ENCODE measurements at regions not wholly inside any gene's neighbourhood (a gene's known extent, or its start where the extent isn't known, plus 50 kb on each side); places are given as distances from the start of the nearest gene placed in this dataset.

DNA sequence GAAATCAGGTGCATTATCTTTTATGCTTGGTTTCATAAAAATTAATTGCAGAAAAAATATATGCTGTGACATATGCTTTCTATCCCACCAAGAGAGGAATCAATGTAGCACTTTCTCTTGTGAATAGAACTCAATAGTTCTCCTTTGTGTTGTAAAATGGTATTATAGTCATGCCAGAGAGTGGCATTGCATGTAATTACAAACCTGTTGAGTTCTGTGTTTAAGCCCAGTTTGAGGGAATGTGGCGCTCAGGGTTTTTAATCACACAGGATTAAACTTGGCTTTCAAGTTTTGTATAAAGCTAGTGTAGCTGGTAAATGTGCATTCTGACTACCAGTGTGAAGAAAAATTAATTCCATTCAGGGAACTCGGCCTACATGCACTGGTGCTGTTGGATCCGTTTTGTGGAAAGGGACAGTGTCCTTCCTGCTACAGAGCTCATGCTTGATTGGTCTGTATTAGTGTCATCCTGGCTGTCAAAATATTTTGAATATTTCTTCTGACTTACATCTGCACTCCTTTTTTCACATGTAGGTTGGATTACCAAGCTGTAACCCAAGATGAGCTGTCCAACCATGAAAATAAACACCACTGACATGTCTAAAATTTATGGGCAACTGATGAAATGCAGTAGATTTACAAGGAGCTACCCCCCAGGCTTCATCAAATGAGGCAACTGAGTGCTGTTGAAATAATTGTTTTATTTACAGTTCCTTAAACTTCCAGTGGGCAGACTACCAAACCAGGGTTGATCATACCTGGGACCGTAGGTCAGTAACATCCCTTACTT lies 80.3 kb downstream of the SLC4A3 start:
- TF ChIP-seq POLR2A (IDR thresholded peaks at IDR 0.05) = no peak
- TF ChIP-seq, protein P1, sequence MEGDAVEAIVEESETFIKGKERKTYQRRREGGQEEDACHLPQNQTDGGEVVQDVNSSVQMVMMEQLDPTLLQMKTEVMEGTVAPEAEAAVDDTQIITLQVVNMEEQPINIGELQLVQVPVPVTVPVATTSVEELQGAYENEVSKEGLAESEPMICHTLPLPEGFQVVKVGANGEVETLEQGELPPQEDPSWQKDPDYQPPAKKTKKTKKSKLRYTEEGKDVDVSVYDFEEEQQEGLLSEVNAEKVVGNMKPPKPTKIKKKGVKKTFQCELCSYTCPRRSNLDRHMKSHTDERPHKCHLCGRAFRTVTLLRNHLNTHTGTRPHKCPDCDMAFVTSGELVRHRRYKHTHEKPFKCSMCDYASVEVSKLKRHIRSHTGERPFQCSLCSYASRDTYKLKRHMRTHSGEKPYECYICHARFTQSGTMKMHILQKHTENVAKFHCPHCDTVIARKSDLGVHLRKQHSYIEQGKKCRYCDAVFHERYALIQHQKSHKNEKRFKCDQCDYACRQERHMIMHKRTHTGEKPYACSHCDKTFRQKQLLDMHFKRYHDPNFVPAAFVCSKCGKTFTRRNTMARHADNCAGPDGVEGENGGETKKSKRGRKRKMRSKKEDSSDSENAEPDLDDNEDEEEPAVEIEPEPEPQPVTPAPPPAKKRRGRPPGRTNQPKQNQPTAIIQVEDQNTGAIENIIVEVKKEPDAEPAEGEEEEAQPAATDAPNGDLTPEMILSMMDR (IDR thresholded peaks at IDR 0.05) = no peak
- Histone ChIP-seq H3K36me3 (no peaks in the 10 kb centered on the region), H3K4me3 (no peak overlapping the region), H3K9me3 (no peaks in the 10 kb centered on the region), H3K4me1 (peaks cover 7 to 29% (median 10%) of the 10 kb centered on the region in 3 donors), H3K27me3 (no peaks in the 10 kb centered on the region), H3K27ac (no peak overlapping the region)
- WGBS, 2 donors = 55 to 56% methylated on average over 4 of the region's 4 CpGs
- intact Hi-C loops (cut with DNase I) = no loop called here
- DNase-seq = no peak

GRCh38 chr2:219709331-219709761 lies 81.9 kb downstream of the SLC4A3 start:
- H3K4me3 ChIP-seq = no peak overlapping the region
- peaks cover 0 to 14% (median 0%) of the 10 kb centered on the region in 3 donors for H3K4me1 ChIP-seq
- no peaks in the 10 kb centered on the region for H3K9me3 ChIP-seq
- TF ChIP-seq, protein P1 (IDR thresholded peaks at IDR 0.05) = no peak
- TF ChIP-seq POLR2A (IDR thresholded peaks at IDR 0.05) = no peak
- no peaks in the 10 kb centered on the region for H3K36me3 ChIP-seq
- intact Hi-C loops (cut with DNase I) = no loop called here
- no peaks in the 10 kb centered on the region for H3K27me3 ChIP-seq
- WGBS, 2 donors = 49 to 62% methylated on average over 2 of the region's 2 CpGs
- no peak for DNase-seq
- no peak overlapping the region for H3K27ac ChIP-seq

DNA sequence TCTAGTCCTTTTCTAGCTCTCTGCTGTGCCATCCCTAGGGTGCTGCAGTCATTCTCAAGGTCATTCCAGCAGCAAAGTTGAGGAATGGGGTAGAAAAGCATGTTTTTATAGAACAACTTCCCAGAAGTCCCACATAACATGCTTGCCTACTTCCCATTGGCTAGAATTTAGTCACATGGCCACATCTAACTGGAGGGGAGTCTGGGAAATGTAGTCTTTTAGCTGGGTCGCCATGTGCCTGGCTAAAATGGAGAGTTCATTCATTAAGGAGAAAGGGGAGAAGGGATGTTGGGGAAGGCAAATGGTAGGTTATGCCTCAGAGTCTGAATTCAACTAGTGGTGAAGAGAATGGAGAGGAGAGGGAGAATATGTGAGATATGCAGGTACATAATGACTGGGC lies 85.7 kb downstream of the SLC4A3 start:
- TF ChIP-seq, protein P1 (IDR thresholded peaks at IDR 0.05) = no peak
- TF ChIP-seq POLR2A (IDR thresholded peaks at IDR 0.05) = no peak
- H3K4me1 ChIP-seq = no peaks in the 10 kb centered on the region
- H3K9me3 ChIP-seq = no peaks in the 10 kb centered on the region
- DNase-seq = no peak
- 57 to 81% methylated on average over 1 of the region's 1 CpG for WGBS, 2 donors
- H3K27ac ChIP-seq = no peak overlapping the region
- H3K36me3 ChIP-seq = no peaks in the 10 kb centered on the region
- H3K4me3 ChIP-seq = no peak overlapping the region
- intact Hi-C loops (cut with DNase I) = no loop called here
- no peaks in the 10 kb centered on the region for H3K27me3 ChIP-seq

DNA sequence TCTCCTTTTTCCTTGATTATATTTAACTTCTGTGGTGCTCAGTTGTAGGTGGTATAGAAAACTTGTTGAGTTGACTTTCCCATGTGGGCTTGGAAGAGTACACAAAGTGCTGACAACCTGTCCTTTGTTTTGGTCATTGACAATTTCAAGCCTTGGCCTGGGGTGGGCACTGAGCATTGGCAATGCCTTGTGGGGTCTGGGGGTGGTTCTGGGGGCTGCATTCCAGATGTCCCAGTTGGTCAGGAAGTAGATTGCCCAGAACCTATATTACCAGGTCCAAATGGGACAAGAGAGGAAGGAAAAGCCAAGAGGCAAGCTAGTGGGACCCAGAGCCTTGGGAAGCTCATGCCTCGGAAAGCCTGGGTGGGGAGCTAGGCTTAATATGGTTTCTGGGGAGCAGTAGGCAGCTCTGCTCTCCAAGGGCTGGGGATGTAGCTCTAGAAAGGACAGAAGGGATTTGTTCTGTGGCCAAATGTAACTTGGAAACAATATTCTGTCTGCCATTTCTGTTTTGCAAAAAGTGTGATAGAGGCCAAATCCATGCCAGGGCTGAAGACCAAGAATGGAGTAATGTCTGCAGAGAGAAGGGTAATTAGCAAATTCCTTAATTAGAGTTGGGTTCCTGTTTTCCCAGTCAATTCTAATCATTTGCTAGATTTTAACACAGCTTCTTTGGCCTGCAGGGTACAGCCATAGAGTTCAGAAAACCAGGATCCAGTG lies 87.4 kb downstream of the SLC4A3 start:
- no peak overlapping the region for H3K4me3 ChIP-seq
- no peaks in the 10 kb centered on the region for H3K9me3 ChIP-seq
- intact Hi-C loops (cut with DNase I) = no loop called here
- DNase-seq = no peak
- H3K27ac ChIP-seq = no peak overlapping the region
- H3K27me3 ChIP-seq = no peaks in the 10 kb centered on the region
- TF ChIP-seq, protein P1 (IDR thresholded peaks at IDR 0.05) = no peak
- no peak for TF ChIP-seq POLR2A (IDR thresholded peaks at IDR 0.05)
- WGBS, 2 donors = 100% methylated on average over 1 of the region's 1 CpG
- H3K36me3 ChIP-seq = no peaks in the 10 kb centered on the region
- H3K4me1 ChIP-seq = no peaks in the 10 kb centered on the region

DNA sequence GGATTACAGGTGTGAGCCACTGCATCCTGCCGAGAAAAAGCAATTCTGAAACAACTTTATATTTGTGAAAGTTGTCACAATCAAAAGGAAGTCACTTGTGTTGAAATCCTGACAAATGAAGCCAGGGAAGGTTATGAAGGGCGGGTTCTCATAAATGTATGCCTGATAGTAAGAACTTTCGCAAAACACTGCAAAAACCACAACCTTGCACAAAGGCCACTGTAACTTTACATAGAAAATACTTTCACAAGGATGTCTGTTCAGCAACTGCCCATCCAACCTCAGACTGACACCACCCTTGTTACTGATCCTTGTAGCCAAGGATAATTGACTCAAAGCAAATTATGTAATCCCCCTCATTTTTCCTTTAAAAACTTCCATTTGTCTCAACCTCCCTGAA lies 90.6 kb downstream of the SLC4A3 start:
- WGBS, 2 donors = 66 to 79% methylated on average over 3 of the region's 3 CpGs
- no peaks in the 10 kb centered on the region for H3K36me3 ChIP-seq
- intact Hi-C loops (cut with DNase I) = no loop called here
- H3K9me3 ChIP-seq = no peaks in the 10 kb centered on the region
- no peak for DNase-seq
- no peaks in the 10 kb centered on the region for H3K27me3 ChIP-seq
- no peak for TF ChIP-seq POLR2A (IDR thresholded peaks at IDR 0.05)
- TF ChIP-seq, protein P1 (IDR thresholded peaks at IDR 0.05) = no peak
- H3K27ac ChIP-seq = no peak overlapping the region
- no peak overlapping the region for H3K4me3 ChIP-seq
- H3K4me1 ChIP-seq = no peaks in the 10 kb centered on the region
